GM19438 (cell line): ENCODE measurements at regions not wholly inside any gene's neighbourhood (a gene's known extent, or its start where the extent isn't known, plus 50 kb on each side); places are given as distances from the start of the nearest gene placed in this dataset.
"Not testable (repeated sequence)": the region's sequence is repeated elsewhere in the genome, so short reads cannot be mapped to it uniquely, and the experiment has no call there.

Experiments
- ATAC-seq: cut with Tn5 transposase; IDR thresholded peaks from one replicate; pipeline ENCODE4 v1.9.1; 2021; ENCODE audit warnings: low read depth; ENCODE audit not compliant: unreplicated experiment

- ATAC-seq: no peak
Measured at GRCh38 chr13:70817576-70817975, 709.3 kb upstream of the KLHL1 start.

DNA sequence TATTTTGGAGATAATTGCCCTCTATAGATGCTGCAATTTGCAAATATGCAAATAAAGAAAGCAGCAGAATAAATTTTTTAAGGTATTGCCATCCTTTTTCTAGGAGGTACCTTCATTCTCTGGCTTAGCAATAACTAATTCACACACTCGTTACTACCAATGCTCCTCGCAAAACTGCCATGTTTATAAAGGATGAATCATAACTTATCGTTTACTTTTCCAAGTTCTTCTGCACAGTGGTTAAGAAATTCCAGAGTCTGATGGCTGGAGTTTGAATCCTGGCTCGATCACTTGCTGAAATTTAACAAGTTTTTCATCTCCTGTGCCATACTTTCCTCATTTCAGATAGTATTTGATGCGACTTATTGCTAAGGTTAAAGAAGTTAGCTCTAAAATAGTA, 708.6 kb upstream of the KLHL1 start:
- no peak for ATAC-seq

DNA sequence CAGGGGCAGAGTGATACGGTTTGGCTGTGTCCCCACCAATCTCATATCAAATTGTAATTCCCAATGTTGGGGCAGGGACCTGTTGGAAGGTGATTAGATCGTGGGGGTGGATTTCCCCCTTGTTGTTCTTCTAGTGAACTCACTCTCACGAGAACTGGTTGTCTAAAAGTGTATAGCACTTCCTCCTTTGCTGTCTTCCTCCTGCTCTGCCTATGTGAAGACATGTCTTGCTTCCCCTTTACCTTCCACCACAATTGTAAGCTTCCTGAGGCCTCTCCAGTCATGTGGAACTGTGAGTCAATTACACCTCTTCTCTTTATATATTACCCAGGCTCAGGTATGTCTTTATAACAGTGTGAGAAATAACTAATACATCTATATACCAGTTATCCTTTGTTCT, 706.4 kb upstream of the KLHL1 start:
- ATAC-seq: no peak

DNA sequence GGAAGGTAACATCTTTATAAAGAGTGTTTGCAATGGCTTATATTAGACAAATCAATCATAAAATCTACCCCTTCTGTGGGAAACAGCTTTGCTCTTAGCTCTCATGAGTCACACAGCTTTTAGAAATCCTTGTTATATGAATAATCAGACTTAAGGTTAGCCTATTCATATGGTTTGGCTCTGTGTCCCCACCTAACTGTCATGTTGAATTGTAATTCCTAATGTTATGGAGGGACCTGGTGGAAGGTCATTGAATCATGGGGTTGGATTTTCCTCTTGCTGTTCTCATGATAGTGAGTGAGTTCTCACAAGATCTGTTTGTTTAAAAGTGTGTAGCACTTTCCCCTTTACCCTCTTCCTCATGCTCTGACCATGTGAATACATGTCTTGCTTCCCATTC, 704.2 kb upstream of the KLHL1 start:
- no peak for ATAC-seq

DNA sequence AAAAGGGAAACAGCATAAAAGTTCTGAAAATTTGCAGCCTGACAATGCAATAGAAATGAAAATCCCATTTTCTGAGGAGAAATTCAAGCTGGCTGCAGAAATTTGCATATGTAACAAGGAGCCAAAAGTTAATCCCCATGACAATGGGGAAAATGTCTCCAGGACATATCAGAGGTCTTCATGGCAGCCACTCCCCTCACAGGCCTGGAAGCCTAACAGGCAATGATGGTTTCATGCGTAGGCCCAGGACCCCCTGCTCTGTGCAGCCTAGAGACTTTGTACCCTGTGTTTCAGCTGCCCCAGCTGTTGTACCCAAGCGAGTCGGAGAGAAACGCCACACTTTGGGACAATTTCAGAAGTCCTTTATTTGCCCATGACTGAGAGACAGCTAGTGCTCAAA, 701.3 kb upstream of the KLHL1 start:
- no peak for ATAC-seq

- no peak for ATAC-seq
Measured at GRCh38 chr13:70798385-70798784, 690.1 kb upstream of the KLHL1 start.

DNA sequence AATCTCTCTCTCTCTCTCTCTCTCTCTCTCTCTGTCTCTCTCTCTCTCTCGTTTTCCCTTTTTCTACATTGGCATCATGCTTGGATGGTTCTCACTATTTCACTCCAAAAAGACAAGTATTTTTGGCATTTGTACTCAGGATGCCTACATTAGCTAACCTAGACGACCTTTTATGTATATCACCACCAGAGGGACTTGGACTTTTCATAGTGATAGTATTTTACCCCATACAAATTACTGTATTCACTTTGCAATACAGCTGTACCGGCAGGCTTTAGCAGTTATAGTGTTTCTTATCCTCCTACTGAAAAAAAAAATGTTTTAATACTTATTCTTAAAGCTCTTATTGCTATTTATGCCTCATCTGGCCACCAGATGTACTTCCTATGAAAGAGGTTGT, 687.2 kb upstream of the KLHL1 start:
- no peak for ATAC-seq

DNA sequence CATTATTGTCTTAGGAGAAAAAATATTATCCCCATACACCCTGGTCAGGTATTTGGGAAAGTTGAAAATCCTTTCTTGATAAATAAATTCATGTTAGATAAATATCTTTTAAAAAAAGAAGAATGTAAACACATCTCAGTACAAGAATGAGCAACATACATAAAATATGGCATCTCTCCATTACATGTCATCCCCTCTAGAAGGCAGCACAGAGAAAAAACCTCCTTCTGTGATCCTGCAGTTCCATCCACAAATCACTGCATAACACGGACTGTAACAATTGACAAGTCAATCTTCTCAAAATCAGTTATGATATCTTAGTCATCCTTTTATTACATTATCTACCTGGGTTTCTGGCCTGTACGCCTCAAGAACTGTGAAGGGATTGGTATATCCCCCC, 683.9 kb upstream of the KLHL1 start:
- no peak for ATAC-seq

DNA sequence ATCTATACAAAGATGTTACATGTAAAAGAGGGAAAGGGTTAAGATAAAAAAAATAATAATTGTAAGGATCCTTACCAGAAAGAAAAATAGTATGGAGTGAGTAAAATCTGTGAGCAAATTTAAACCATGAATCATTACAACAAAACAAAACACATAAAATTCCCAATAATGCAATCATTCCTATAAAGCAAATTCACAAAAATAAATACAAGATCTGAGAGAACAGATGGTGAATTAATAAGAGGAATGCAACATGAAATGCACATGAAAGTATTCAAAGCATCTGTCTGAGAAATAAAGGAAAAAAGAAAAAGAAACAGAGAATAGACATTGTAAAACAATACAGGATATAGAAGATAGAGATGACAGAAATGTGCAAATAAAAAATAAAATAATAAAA, 681.5 kb upstream of the KLHL1 start:
- ATAC-seq: no peak

GRCh38 chr13:70788074-70788473, 679.8 kb upstream of the KLHL1 start:
- no peak for ATAC-seq

GRCh38 chr13:70784207-70784989, 676.1 kb upstream of the KLHL1 start:
- ATAC-seq: no peak

- ATAC-seq: no peak
Measured at GRCh38 chr13:70769817-70770216, 661.6 kb upstream of the KLHL1 start.

GRCh38 chr13:70758932-70759331, 650.7 kb upstream of the KLHL1 start:
- ATAC-seq: no peak

DNA sequence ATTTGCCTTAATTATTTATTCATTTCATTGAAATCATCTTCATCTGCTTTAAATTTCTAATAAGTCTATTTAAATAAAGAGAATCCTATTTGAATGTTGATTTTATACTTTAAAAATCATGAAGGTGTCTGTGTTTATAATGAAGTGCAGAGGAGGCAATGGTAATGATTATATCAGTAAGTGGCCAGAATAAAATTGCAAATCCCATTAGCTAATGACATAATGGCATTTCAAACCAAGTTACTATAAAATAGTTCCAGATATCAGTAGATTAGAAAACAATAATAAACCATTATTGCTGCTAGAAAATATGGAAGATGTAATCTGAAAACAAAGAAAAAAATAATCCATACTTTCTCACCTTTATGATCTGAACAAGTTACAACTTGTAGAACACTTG, 647.8 kb upstream of the KLHL1 start:
- no peak for ATAC-seq

DNA sequence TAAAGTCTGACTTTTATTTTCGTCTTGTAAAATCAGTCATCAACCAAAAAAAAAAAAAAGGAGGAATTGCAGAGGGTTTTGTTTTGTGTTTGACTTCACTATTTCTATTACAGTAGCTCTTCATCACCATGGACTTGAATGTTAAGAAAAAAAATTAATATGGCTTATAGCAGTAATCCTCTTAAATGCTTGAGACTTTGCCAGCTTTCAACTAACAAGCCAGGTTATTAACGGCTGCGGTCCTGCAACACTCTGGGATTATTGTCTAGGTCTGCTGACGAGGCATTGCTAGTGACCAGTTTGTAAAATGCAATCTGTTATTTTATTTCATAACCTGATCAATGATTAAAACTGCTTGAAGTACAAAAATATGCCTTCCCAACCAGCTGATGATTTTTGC, 647.2 kb upstream of the KLHL1 start:
- no peak for ATAC-seq

DNA sequence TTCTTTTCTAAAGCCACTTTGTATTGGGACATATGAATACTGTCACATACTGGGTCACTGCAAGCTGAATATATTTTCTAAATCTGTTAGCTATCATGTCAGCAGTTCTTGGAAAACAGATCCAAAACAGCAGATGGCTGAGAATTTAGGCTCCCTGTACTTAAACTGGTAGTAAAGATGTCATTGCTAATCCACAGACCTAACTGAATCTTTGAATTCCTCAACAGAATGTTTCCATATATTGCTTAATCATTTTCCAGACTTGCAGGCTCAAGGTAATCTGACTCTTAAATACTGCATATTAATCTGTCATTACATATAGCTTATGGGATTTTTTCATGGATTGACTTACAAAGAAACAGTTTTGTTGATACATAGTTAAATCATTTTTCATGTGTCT, 639.0 kb upstream of the KLHL1 start:
- ATAC-seq: no peak

DNA sequence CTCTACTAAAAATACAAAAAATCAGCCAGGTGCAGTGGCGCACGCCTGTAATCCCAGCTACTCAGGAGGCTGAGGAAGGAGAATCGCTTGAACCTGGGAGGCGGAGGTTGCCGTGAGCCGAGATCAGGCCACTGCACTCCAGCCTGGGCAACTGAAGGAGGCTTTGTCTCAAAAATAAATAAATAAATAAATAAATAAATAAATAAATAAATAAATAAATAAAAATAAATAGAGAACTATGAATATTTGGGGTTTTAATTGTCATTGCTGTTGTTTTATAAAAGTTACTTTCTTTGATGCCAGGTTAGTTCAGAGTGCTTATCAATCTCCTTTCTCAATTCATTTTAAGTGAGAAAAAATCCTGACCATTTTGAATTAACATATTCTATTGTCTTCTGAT, 638.2 kb upstream of the KLHL1 start:
- ATAC-seq: not testable (repeated sequence)

- ATAC-seq: no peak
Measured at GRCh38 chr13:70736622-70737317, 628.5 kb upstream of the KLHL1 start.

- no peak for ATAC-seq
Measured at GRCh38 chr13:70732611-70733010, 624.4 kb upstream of the KLHL1 start.

- no peak for ATAC-seq
Measured at GRCh38 chr13:70729369-70729768, 621.1 kb upstream of the KLHL1 start.

GRCh38 chr13:70723732-70724131, 615.5 kb upstream of the KLHL1 start:
- no peak for ATAC-seq

DNA sequence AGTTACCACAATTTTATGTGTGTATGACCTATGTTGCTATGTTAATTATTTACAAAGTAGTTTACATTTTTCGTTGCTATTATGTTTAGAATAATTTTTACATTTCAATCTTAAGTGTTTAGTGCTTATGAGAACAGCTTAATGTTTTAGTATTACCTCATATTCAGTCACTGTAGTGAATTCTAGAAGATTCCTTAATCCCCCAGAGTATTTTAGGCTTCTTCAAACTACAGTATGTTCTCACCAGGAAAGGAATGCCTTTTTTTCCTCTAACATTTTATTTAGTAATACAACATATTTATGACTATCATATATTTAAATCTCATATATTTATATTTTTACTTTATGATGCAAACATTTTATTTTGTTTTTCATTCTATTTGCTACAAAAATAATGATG, 612.1 kb upstream of the KLHL1 start:
- ATAC-seq: no peak
